Esophagus (tissue), 2 donors: ENCODE measurements at regions not wholly inside any gene's neighbourhood (a gene's known extent, or its start where the extent isn't known, plus 50 kb on each side); places are given as distances from the start of the nearest gene placed in this dataset.

Source experiments
- H3K27ac ChIP-seq, 2 donors: one replicate each; pipeline ENCODE4 v1.5.1; 2013; ENCODE audit warnings: low read depth in 2 of 2, mild to moderate bottlenecking in 2 of 2, inconsistent platforms in 1 of 2, low read length in 1 of 2, moderate library complexity in 1 of 2
- H3K27me3 ChIP-seq, 2 donors: one replicate each; pipeline ENCODE4 v1.6.1; 2013; ENCODE audit warnings: low read length in 2 of 2, control low read depth in 1 of 2, mild to moderate bottlenecking in 1 of 2; ENCODE audit not compliant: insufficient read depth in 2 of 2, control insufficient read depth in 1 of 2
- H3K36me3 ChIP-seq, 2 donors: one replicate each; pipeline ENCODE4 v1.6.1; 2013; ENCODE audit warnings: low read length in 1 of 2; ENCODE audit not compliant: control insufficient read depth in 2 of 2, insufficient read depth in 2 of 2
- H3K4me1 ChIP-seq, 2 donors: one replicate each; pipeline ENCODE4 v1.6.1; 2013; ENCODE audit warnings: low read length in 1 of 2; ENCODE audit not compliant: control insufficient read depth in 2 of 2, insufficient read depth in 2 of 2
- H3K4me3 ChIP-seq, 2 donors: one replicate each; pipeline ENCODE4 v1.5.1; 2013; ENCODE audit warnings: low read length in 2 of 2, mild to moderate bottlenecking in 2 of 2, low read depth in 1 of 2, moderate library complexity in 1 of 2
- H3K9me3 ChIP-seq, 2 donors: one replicate each; pipeline ENCODE4 v1.6.1; 2013; ENCODE audit warnings: mild to moderate bottlenecking in 2 of 2, low read depth in 1 of 2, low read length in 1 of 2, moderate library complexity in 1 of 2; ENCODE audit not compliant: control insufficient read depth in 2 of 2, insufficient read depth in 1 of 2
- WGBS, 2 donors: extraction: QIAGEN DNeasy Blood & Tissue Kit; methylation state at CpG; one replicate each; pipeline ENCODE4 v1.1.7; 2013; 5-methylcytosine and 5-hydroxymethylcytosine counted together
- donor health status: healthy with polysubstance abuse.
- donor health status: Bipolar disorder and iron deficiency.

DNA sequence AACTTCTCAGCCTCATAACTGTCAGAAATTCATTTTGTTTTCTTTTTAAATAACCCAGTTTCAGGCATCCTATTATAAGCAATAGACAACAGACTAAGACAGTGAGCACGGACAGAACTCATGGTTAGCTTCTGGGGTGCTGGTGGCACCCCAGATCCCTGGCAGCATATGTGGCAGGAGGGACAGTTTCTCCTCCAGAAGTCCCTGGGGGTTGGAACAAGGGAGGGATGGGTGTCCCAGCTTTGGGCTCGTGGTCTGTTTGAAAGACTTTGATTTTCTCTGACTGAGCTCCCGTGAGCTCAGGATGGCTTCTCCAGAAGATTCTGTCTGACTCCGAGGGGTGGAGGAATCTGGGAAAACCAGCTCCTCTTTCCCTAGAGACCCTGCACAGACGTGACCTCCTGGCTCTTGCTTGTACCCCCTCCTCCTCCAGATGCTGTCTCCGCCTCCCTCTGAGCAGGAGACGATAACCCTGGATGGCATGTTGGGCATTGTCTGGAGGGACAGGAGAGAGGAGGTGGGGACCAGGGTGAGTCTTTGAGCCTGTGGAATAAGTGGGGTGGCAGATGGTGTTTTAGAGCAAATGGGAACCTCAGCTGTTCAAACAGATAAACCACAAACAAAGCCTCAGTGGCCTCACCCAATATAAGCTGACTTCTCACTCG lies 421.1 kb downstream of the GLRX3 start:
- no peaks in the 10 kb centered on the region for H3K27me3 ChIP-seq
- peaks cover 0 to 5% of the 10 kb centered on the region in 2 donors for H3K9me3 ChIP-seq
- H3K27ac ChIP-seq: no peak overlapping the region
- no peaks in the 10 kb centered on the region for H3K36me3 ChIP-seq
- 59 to 64% methylated on average over 8 of the region's 8 CpGs for WGBS, 2 donors
- no peak overlapping the region for H3K4me3 ChIP-seq
- H3K4me1 ChIP-seq: no peaks in the 10 kb centered on the region

DNA sequence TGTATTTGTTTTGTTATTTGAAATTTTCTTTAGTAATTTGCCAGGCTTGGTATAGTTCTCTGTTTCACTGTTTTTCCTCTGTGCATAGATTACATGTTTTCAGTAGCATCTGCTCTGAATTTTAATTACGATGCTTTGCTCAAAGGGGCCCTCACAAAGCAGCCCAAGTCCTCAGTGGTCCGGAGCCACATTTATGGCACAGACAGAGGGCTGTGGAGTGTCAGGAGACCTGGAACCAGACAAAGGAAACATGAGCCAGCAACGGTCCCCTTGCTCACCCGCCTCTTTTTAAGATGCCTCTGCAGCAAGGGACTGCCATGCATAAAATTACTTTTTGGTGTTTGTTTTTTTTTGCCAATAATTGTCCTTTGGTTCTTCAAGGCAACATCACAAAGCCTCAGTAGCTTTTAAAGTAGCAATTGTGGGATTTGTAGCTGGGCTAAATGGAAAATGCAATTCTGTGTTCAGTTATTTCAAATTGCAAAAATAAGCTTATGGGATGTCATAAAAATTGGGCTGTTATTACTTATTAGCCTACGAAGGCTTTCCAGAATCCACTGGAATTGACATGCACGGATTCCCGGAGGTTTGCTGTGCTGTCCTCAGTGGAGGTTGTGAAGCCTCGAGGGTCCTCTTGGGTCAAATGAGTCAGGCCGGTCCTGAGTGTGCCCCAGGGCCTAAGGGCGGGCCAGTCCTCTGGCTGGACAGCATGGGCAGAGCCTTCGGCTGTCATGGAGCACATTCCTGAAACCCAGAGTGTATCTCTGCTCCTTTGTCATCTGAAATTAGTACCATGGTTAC lies 422.8 kb downstream of the GLRX3 start:
- 76 to 77% methylated on average over 11 of the region's 11 CpGs for WGBS, 2 donors
- Histone ChIP-seq H3K27me3 (no peaks in the 10 kb centered on the region), H3K4me3 (no peak overlapping the region), H3K4me1 (no peaks in the 10 kb centered on the region), H3K9me3 (peaks cover 0 to 5% of the 10 kb centered on the region in 2 donors), H3K36me3 (no peaks in the 10 kb centered on the region), H3K27ac (no peak overlapping the region)

- Histone ChIP-seq H3K27ac (no peak overlapping the region), H3K4me1 (no peaks in the 10 kb centered on the region), H3K36me3 (no peaks in the 10 kb centered on the region), H3K4me3 (no peak overlapping the region), H3K27me3 (no peaks in the 10 kb centered on the region), H3K9me3 (peaks cover 0 to 5% of the 10 kb centered on the region in 2 donors)
- 63 to 72% methylated on average over 6 of the region's 6 CpGs for WGBS, 2 donors
Observed at GRCh38 chr10:130559547-130559880, 423.3 kb downstream of the GLRX3 start.

DNA sequence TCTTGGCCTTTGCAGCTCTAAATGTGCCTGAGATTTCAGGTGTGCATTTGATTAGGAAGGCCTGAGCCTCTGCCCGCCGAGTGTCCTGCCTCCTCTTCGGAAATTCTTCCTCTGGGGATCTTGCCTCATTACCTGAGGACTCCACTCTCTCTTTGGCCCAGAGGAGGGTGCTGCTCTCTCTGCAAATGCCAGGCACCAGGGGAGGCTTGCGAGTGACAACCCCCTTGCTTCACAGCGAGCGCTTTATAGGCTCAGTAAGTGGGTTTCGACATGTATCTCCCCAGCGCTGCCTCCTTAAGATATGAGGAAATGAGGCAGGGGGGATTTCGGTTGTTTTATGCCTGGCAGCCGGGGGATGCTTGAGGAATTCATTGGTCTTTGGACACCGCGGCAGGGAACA lies 423.9 kb downstream of the GLRX3 start:
- Histone ChIP-seq H3K4me1 (no peaks in the 10 kb centered on the region), H3K27ac (no peak overlapping the region), H3K27me3 (no peaks in the 10 kb centered on the region), H3K9me3 (peaks cover 0 to 4% of the 10 kb centered on the region in 2 donors), H3K36me3 (no peaks in the 10 kb centered on the region), H3K4me3 (no peak overlapping the region)
- 77 to 86% methylated on average over 12 of the region's 12 CpGs for WGBS, 2 donors

DNA sequence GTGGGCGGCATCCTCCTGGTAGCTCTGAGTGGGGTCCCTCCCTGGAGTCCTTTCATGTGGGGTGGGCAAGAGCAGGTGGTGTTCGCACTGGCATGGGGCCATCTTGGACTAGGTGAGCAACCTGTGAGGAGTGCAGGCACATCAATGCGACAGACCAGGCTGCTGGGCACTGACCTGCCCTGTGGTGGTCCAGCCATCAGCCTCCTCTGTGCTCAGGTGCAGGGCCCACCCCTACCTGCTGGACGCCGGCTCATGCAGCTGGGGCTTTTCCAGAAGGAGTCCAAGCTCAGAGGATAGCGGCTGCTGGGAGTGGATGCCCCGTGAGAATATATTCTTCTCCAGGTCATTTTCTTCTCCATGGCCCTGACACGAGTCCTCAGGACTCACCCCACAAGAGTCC lies 424.4 kb downstream of the GLRX3 start:
- H3K27ac ChIP-seq: no peak overlapping the region
- 90 to 91% methylated on average over 8 of the region's 8 CpGs for WGBS, 2 donors
- H3K27me3 ChIP-seq: no peaks in the 10 kb centered on the region
- no peaks in the 10 kb centered on the region for H3K36me3 ChIP-seq
- H3K4me1 ChIP-seq: no peaks in the 10 kb centered on the region
- H3K9me3 ChIP-seq: peaks cover 0 to 2% of the 10 kb centered on the region in 2 donors
- no peak overlapping the region for H3K4me3 ChIP-seq

DNA sequence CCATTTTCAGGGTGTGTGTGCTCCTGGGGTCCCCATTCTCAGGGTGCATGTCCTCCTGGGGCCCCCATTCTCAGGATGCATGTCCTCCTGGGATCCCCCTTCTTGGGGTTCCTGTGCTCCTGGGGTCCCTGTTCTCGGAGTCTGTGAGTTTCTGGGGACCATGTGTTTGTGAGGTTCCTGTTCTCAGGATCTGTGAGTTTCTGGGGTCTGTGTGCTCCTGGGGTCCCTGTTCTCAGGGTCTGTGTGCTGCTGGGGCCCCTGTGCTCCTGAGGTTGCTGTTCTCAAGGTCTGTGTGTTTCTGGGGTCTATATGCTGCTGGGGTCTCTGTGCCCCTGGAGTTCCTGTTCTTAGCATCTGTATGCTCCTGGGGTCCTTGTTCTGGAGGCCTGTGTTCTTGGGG lies 425.5 kb downstream of the GLRX3 start:
- H3K4me1 ChIP-seq: no peaks in the 10 kb centered on the region
- H3K36me3 ChIP-seq: no peaks in the 10 kb centered on the region
- no peaks in the 10 kb centered on the region for H3K27me3 ChIP-seq
- WGBS, 2 donors: 72 to 87% methylated on average over 1 of the region's 1 CpG
- H3K27ac ChIP-seq: no peak overlapping the region
- H3K4me3 ChIP-seq: no peak overlapping the region
- H3K9me3 ChIP-seq: peaks cover 0 to 2% of the 10 kb centered on the region in 2 donors

DNA sequence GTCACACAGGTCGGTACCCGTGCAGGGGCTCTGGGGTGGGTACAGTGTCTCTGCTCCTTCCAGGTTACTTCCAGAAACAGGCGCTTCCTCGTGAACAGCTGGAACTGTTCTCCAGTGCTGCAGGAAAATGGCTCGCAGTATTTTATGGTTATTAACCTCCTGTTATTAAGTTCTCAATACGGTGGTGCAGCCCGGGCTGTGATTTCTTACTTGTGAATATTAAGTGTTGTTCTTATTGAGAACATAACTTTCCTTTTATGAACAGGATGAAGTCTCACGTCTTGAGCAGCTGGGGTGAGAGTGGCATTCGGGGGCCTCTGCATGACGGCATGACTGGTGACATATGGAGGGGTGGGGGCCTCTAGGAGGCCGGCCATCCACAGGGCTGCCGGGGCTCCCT lies 430.8 kb downstream of the GLRX3 start:
- no peaks in the 10 kb centered on the region for H3K36me3 ChIP-seq
- WGBS, 2 donors: 80 to 85% methylated on average over 12 of the region's 12 CpGs
- H3K27me3 ChIP-seq: no peaks in the 10 kb centered on the region
- no peak overlapping the region for H3K4me3 ChIP-seq
- no peak overlapping the region for H3K27ac ChIP-seq
- no peaks in the 10 kb centered on the region for H3K4me1 ChIP-seq
- H3K9me3 ChIP-seq: peaks cover 0 to 9% of the 10 kb centered on the region in 2 donors

DNA sequence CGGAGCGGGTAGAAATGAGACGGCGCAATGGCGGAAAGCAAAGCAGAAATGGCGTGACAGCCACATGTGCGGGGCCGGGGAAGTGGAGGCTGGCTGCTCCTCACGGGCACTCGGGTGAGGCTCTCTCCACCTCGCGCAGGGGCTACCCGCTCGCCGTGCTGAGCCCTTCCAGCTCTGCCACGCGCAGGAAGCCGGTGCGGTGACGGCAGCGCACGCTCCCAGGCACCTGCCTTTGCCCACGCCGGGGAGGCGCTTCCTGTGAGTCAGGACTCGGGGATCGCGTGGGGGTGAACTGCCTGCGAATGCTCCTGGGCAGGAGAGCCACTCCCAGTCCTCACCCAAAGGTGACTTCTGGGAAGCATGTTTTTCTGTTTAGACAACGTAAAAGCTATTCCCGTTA lies 431.2 kb downstream of the GLRX3 start:
- peaks cover 0 to 9% of the 10 kb centered on the region in 2 donors for H3K9me3 ChIP-seq
- WGBS, 2 donors: 91 to 94% methylated on average over 31 of the region's 31 CpGs
- H3K4me1 ChIP-seq: no peaks in the 10 kb centered on the region
- H3K27me3 ChIP-seq: no peaks in the 10 kb centered on the region
- H3K27ac ChIP-seq: no peak overlapping the region
- H3K4me3 ChIP-seq: no peak overlapping the region
- H3K36me3 ChIP-seq: no peaks in the 10 kb centered on the region

GRCh38 chr10:130568246-130568645 lies 432.1 kb downstream of the GLRX3 start:
- Histone ChIP-seq H3K27ac (no peak overlapping the region), H3K36me3 (no peaks in the 10 kb centered on the region), H3K4me3 (no peak overlapping the region), H3K4me1 (no peaks in the 10 kb centered on the region), H3K27me3 (no peaks in the 10 kb centered on the region), H3K9me3 (peaks cover 0 to 9% of the 10 kb centered on the region in 2 donors)
- 87 to 88% methylated on average over 18 of the region's 18 CpGs for WGBS, 2 donors

DNA sequence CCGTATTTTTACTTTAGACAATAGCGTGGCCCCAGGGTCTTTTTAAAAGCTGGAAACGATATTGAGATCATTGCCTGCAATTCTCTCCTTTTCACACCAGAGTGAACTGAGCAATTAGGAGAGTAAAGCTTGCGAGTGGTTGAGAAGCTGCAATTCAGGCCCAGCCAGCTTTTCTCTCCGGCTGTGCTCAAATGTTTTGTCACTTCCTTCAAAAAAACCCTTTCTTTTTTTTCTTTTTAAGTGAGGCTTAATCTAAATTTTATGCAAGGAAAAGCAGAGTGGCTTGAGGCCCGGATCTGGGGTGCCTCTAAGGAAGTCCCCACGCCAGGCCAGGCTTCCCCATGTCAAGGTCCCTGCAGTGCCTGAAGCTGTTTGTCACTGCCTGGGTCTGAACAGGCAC lies 433.9 kb downstream of the GLRX3 start:
- 46 to 61% methylated on average over 7 of the region's 7 CpGs for WGBS, 2 donors
- no peak overlapping the region for H3K4me3 ChIP-seq
- peaks cover 3 to 9% of the 10 kb centered on the region in 2 donors for H3K9me3 ChIP-seq
- no peaks in the 10 kb centered on the region for H3K36me3 ChIP-seq
- H3K4me1 ChIP-seq: no peaks in the 10 kb centered on the region
- no peaks in the 10 kb centered on the region for H3K27me3 ChIP-seq
- no peak overlapping the region for H3K27ac ChIP-seq
